ENCODE measurements at regions not wholly inside any gene's neighbourhood (a gene's known extent, or its start where the extent isn't known, plus 50 kb on each side); places are given as distances from the start of the nearest gene placed in this dataset.

DNA sequence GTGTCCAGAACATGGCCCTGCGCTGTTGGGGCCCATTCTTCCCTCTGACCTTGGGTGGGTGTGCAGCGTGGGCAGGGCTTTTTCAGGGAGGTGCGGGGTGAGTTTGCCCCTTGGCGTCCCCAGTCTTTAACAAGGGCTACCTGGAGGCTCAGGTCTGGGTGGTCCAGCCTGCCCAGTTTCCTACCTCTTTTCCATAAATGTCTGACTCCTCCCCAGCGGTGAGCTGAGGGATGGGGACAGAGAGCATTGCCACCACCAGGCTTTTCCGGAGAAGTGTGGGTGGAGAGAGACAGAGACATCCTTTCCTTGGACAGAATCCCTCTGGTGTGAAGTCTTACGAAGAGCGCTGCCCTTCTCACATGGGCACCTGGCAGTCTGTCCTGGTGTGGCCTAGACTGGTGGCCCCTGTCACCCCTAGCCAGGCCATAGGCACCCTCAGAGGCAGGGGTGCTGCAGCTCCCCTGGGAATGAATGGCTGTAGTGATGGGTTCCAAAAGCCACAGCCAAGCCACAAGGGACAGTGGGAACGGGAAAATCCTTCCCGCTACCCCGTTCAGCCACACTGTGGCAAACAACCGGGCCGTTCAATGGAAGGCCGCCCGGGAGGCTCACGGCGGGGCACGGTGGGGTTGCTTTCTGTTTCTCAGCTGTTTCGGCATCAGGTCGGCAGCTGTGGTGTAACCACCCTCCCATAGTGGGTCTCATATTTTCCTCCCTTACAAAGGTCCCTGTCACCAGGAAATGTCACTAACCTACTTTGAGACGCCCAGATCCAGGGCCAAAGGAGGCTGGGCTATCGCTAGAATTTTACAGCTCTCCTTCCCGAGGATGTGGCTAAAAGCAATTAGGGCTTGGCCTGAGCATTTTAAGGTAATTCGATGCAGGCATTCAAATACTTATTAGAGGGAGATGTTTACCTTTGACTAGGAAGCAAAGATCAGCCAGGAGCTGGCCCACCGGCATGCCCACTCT is 61.9 kb upstream of the GSE1 start:
- Histone ChIP-seq H3K27ac (ENCODE audit: low read length) (peak overlapping the region; percentile 80), H3K4me1 (ENCODE audit: control insufficient read depth, insufficient read depth, low read length) (peaks cover 24% of the 10 kb centered on the region), H3K27me3 (ENCODE audit: control insufficient read depth, insufficient read depth, low read length) (no peaks in the 10 kb centered on the region), H3K36me3 (ENCODE audit: control insufficient read depth, insufficient read depth, low read length) (no peaks in the 10 kb centered on the region; the same call in 1 of the 2 replicates), H3K4me3 (ENCODE audit: low read depth in 2 of 2, low read length in 2 of 2) (no peak overlapping the region), H3K9me3 (ENCODE audit: control insufficient read depth, insufficient read depth, low read depth, low read length) (no peaks in the 10 kb centered on the region)
- intact Hi-C loops (cut with micrococcal nuclease; ENCODE audit: unreplicated experiment) (no loop called here), in situ Hi-C loops (cut with HindIII; ENCODE audit: low pct_unique_long_range_greater_than_20kb, low sequenced_read_pairs) (no loop called here)
- TF ChIP-seq, protein P1, sequence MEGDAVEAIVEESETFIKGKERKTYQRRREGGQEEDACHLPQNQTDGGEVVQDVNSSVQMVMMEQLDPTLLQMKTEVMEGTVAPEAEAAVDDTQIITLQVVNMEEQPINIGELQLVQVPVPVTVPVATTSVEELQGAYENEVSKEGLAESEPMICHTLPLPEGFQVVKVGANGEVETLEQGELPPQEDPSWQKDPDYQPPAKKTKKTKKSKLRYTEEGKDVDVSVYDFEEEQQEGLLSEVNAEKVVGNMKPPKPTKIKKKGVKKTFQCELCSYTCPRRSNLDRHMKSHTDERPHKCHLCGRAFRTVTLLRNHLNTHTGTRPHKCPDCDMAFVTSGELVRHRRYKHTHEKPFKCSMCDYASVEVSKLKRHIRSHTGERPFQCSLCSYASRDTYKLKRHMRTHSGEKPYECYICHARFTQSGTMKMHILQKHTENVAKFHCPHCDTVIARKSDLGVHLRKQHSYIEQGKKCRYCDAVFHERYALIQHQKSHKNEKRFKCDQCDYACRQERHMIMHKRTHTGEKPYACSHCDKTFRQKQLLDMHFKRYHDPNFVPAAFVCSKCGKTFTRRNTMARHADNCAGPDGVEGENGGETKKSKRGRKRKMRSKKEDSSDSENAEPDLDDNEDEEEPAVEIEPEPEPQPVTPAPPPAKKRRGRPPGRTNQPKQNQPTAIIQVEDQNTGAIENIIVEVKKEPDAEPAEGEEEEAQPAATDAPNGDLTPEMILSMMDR (IDR thresholded peaks at IDR 0.05): peak; percentile 25
- TF ChIP-seq TCF7L2 (IDR thresholded peaks at IDR 0.05; ENCODE audit: low read depth, low read length) (no peak), REST (IDR thresholded peaks at IDR 0.05; ENCODE audit: insufficient read depth in 1 of 2, low read depth in 2 of 2, low read length in 1 of 2) (no peak), POLR2AphosphoS5 (IDR thresholded peaks at IDR 0.05; ENCODE audit: low read depth, low read length) (no peak), SIN3A (IDR thresholded peaks at IDR 0.05; ENCODE audit: borderline replicate concordance, insufficient read depth, low read depth, low read length) (no peak)
- ATAC-seq (no peak), DNase-seq (ENCODE audit: low read depth, low spot score) (no peak)
- CTCF ChIA-PET: interaction anchor here (0.6 to 1.6 kb wide), 4 partner anchors 60 to 130 kb away, joined by 3 to 12 read pairs (median 8); no protein-coding TSS in a partner anchor
- BruUV-seq (replicated peaks): no TSS peak
- POLR2A ChIA-PET: no interaction called here

DNA sequence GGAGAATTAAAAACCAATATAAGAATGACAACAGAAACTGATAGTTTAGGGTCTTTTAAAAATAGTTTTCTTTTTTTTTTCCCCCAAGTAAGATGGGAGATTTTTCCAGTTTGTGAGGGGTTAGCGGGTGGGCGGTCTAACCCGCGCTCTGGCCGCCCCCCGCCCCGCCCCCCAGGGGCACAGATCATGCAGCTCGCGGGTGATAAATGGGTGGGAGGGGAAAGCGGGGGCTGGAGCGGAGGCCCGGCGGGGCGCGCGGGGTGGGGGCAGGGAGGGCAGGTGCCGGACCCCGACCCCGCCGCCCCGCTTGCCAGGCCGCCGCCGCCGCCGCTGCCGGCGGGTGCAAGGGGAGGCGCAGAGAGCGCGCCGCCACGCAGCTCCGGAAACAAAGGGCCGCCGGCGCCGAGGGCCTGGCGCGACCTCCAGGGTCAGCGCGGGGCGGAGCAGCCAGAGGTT is 60.1 kb upstream of the GSE1 start:
- ATAC-seq: no peak
- no TSS peak for BruUV-seq (replicated peaks)

More for the DNA sequence above, 60.1 kb upstream of the GSE1 start:
- in situ Hi-C loops (cut with HindIII; ENCODE audit: low pct_unique_long_range_greater_than_20kb, low sequenced_read_pairs): no loop called here
- Histone ChIP-seq H3K4me1 (ENCODE audit: control insufficient read depth, insufficient read depth, low read length) (peaks cover 24% of the 10 kb centered on the region), H3K9me3 (ENCODE audit: control insufficient read depth, insufficient read depth, low read depth, low read length) (no peaks in the 10 kb centered on the region), H3K27me3 (ENCODE audit: control insufficient read depth, insufficient read depth, low read length) (no peaks in the 10 kb centered on the region), H3K36me3 (ENCODE audit: control insufficient read depth, insufficient read depth, low read length) (no peaks in the 10 kb centered on the region; the same call in 1 of the 2 replicates), H3K27ac (ENCODE audit: low read length) (peak overlapping the region; percentile 84), H3K4me3 (ENCODE audit: low read depth in 2 of 2, low read length in 2 of 2) (peak overlapping the region in 1 of 2 experiments; percentile 86; a peak in 3 of 4 replicates)
- DNase-seq (ENCODE audit: low read depth, low spot score): no peak
- TF ChIP-seq REST (IDR thresholded peaks at IDR 0.05; ENCODE audit: insufficient read depth in 1 of 2, low read depth in 2 of 2, low read length in 1 of 2) (no peak), TCF7L2 (IDR thresholded peaks at IDR 0.05; ENCODE audit: low read depth, low read length) (peak; percentile 91), SIN3A (IDR thresholded peaks at IDR 0.05; ENCODE audit: borderline replicate concordance, insufficient read depth, low read depth, low read length) (0 out of 2 replicates have a peak, but pooled peaks have one; percentile 33)
- POLR2A ChIA-PET: interaction anchor here (0.6 to 0.9 kb wide), 3 partner anchors 40 to 470 kb away, joined by 3 to 4 read pairs (median 4); no protein-coding TSS in a partner anchor
- intact Hi-C loops (cut with micrococcal nuclease; ENCODE audit: unreplicated experiment): no loop called here
- CTCF ChIA-PET: interaction anchor here (0.6 to 1.3 kb wide), 4 partner anchors 10 to 92 kb away, joined by 3 to 5 read pairs (median 4); no protein-coding TSS in a partner anchor
